ENCODE measurements at regions not wholly inside any gene's neighbourhood (a gene's known extent, or its start where the extent isn't known, plus 50 kb on each side); places are given as distances from the start of the nearest gene placed in this dataset.

DNA sequence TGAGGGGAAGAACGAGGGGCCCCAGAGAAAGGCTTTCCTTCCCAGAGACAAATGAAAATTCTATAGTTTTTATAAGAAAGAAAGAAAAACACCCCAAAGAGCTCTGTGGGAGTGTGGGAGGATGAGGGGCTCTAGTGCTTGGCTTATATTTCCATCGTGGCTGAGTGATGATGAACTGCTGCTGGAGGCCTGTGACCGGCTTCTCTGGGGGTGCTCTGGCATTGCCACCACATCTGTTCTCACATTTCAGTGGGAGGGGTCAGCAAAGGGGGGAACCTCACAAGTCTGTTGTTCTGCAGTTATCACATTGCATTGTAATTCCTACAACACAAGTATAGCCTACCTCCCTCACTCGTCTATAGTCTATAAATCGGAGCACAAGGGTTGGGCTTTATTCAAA lies 67.6 kb upstream of the BACH2 start:
- TF ChIP-seq, protein P1, sequence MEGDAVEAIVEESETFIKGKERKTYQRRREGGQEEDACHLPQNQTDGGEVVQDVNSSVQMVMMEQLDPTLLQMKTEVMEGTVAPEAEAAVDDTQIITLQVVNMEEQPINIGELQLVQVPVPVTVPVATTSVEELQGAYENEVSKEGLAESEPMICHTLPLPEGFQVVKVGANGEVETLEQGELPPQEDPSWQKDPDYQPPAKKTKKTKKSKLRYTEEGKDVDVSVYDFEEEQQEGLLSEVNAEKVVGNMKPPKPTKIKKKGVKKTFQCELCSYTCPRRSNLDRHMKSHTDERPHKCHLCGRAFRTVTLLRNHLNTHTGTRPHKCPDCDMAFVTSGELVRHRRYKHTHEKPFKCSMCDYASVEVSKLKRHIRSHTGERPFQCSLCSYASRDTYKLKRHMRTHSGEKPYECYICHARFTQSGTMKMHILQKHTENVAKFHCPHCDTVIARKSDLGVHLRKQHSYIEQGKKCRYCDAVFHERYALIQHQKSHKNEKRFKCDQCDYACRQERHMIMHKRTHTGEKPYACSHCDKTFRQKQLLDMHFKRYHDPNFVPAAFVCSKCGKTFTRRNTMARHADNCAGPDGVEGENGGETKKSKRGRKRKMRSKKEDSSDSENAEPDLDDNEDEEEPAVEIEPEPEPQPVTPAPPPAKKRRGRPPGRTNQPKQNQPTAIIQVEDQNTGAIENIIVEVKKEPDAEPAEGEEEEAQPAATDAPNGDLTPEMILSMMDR (conservative IDR thresholded peaks at IDR 0.05; ENCODE audit: low read length), result no peak
- no peak for TF ChIP-seq EZH2phosphoT487 (IDR thresholded peaks at IDR 0.05; ENCODE audit: borderline replicate concordance)
